Ishikawa (cell line): ENCODE measurements at regions not wholly inside any gene's neighbourhood (a gene's known extent, or its start where the extent isn't known, plus 50 kb on each side); places are given as distances from the start of the nearest gene placed in this dataset.

Experiments
- CEBPB ChIP-seq: IDR thresholded peaks from 2 replicates; pipeline ENCODE4 v1.6.1; 2012
- CREB1 ChIP-seq: IDR thresholded peaks from 2 replicates; pipeline ENCODE4 v1.6.1; 2012; ENCODE audit warnings: low read depth
- EGR1 ChIP-seq: IDR thresholded peaks from 2 replicates; pipeline ENCODE4 v1.6.1; 2012
- EP300 ChIP-seq: IDR thresholded peaks from 2 replicates; pipeline ENCODE4 v1.6.1; 2012; ENCODE audit warnings: borderline replicate concordance
- FOXM1 ChIP-seq: IDR thresholded peaks from 2 replicates; pipeline ENCODE4 v1.6.1; 2012; ENCODE audit warnings: low read depth, borderline replicate concordance
- MAX ChIP-seq: IDR thresholded peaks from 2 replicates; pipeline ENCODE4 v1.6.1; 2012
- NFIC ChIP-seq: IDR thresholded peaks from 2 replicates; pipeline ENCODE4 v1.6.1; 2012
- RAD21 ChIP-seq: IDR thresholded peaks from 2 replicates; pipeline ENCODE4 v1.6.1; 2012; ENCODE audit warnings: low read depth
- REST ChIP-seq: IDR thresholded peaks from 2 replicates; pipeline ENCODE4 v1.6.1; 2012; ENCODE audit warnings: low read depth, mild to moderate bottlenecking
- TAF1 ChIP-seq: IDR thresholded peaks from 2 replicates; pipeline ENCODE4 v1.6.1; 2012; ENCODE audit warnings: low read depth, mild to moderate bottlenecking
- TCF12 ChIP-seq: IDR thresholded peaks from 2 replicates; pipeline ENCODE4 v1.6.1; 2012; ENCODE audit warnings: low read depth
- TEAD4 ChIP-seq: IDR thresholded peaks from 2 replicates; pipeline ENCODE4 v1.6.1; 2012
- USF1 ChIP-seq: IDR thresholded peaks from 2 replicates; pipeline ENCODE4 v1.6.1; 2012
- YY1 ChIP-seq: IDR thresholded peaks from 2 replicates; pipeline ENCODE4 v1.6.1; 2012; ENCODE audit warnings: low read depth
- ZBTB7A ChIP-seq: IDR thresholded peaks from 2 replicates; pipeline ENCODE4 v1.6.1; 2012; ENCODE audit warnings: low read depth

GRCh38 chr3:81300324-81300927, 461.0 kb downstream of the GBE1 start:
- TF ChIP-seq TCF12 (no peak), TEAD4 (no peak), NFIC (no peak), CREB1 (no peak), MAX (no peak), USF1 (no peak), EGR1 (no peak), YY1 (no peak), EP300 (no peak), RAD21 (no peak), FOXM1 (no peak)

GRCh38 chr3:81299481-81299880, 462.0 kb downstream of the GBE1 start:
- TF ChIP-seq TAF1 (no peak), TEAD4 (no peak), CEBPB (no peak), ZBTB7A (no peak), MAX (no peak), CREB1 (no peak), EGR1 (no peak), EP300 (no peak), REST (no peak), NFIC (no peak), FOXM1 (no peak), USF1 (no peak), TCF12 (no peak), RAD21 (no peak)

GRCh38 chr3:81295906-81296577, 465.4 kb downstream of the GBE1 start:
- TF ChIP-seq TEAD4, result no peak
- TF ChIP-seq TCF12, result no peak
- TF ChIP-seq CREB1, result no peak
- TF ChIP-seq EP300, result no peak

- TF ChIP-seq TAF1, result no peak
- TF ChIP-seq EGR1, result no peak
- TF ChIP-seq USF1, result no peak
- TF ChIP-seq EP300, result no peak
- TF ChIP-seq CREB1, result no peak
- TF ChIP-seq REST, result no peak
These were observed 468.3 kb downstream of the GBE1 start for GRCh38 chr3:81293156-81293555.

- TF ChIP-seq TAF1, result no peak
- no peak for TF ChIP-seq TEAD4
- TF ChIP-seq CEBPB, result no peak
- no peak for TF ChIP-seq EP300
These were observed 469.9 kb downstream of the GBE1 start for GRCh38 chr3:81291586-81291985.

GRCh38 chr3:81289676-81290075, 471.8 kb downstream of the GBE1 start:
- TF ChIP-seq NFIC (no peak), TCF12 (no peak), ZBTB7A (no peak), USF1 (no peak), EGR1 (no peak), MAX (no peak), CREB1 (no peak), YY1 (no peak), TAF1 (no peak), REST (no peak)
